GM06990 (cell line): ENCODE measurements at regions not wholly inside any gene's neighbourhood (a gene's known extent, or its start where the extent isn't known, plus 50 kb on each side); places are given as distances from the start of the nearest gene placed in this dataset.

ENCODE experiments used
- DNase-seq: peaks from one replicate; pipeline ENCODE4 v3.0.0-alpha.2; 2011; ENCODE audit not compliant: insufficient read length; ENCODE audit errors: extremely low read depth
- H3K27me3 ChIP-seq: replicated peaks from 2 replicates; pipeline ENCODE4 v1.6.0; 2011; ENCODE audit warnings: low read length; ENCODE audit not compliant: control insufficient read depth, insufficient read depth
- H3K36me3 ChIP-seq: 2 replicates; pipeline ENCODE4 v1.5.1; 2011; ENCODE audit warnings: low read length; ENCODE audit not compliant: control insufficient read depth, insufficient read depth
- H3K4me3 ChIP-seq: replicated peaks from 2 replicates; pipeline ENCODE4 v1.5.1; 2011; ENCODE audit warnings: low read depth, mild to moderate bottlenecking, control low read depth, low read length
- CTCF ChIP-seq: IDR thresholded peaks from 2 replicates; pipeline ENCODE4 v1.5.1; 2011; ENCODE audit warnings: low read length, control low read depth, mild to moderate bottlenecking, inconsistent platforms; ENCODE audit not compliant: insufficient read depth, poor library complexity, severe bottlenecking

- no peak for TF ChIP-seq CTCF
- Histone ChIP-seq H3K36me3 (no peaks in the 10 kb centered on the region), H3K4me3 (no peak overlapping the region; the same call in 1 of the 2 replicates), H3K27me3 (no peaks in the 10 kb centered on the region)
- DNase-seq = peak; percentile 61
Observed at GRCh38 chr5:96279801-96280542, 153.1 kb downstream of the PCSK1 start.

DNA sequence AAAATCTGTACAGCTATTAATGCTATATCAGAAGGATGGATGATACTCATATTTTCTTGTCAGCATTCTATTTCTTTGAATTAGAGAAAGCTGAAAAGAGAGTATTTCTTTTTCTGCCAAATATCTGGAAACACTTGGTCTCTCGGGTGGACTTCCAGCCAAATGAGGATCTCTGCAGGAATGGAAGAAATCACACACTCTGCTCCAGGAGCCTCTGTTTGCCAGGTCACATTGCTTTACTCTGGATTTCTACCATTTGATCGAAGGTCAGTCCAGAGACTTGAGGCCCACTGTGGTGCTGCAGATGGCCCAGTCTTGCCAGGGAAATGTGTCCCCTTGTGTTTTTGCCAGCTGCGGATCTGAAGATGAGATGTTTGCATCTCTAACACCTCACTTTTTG lies 154.1 kb downstream of the PCSK1 start:
- TF ChIP-seq CTCF = no peak
- H3K4me3 ChIP-seq = no peak overlapping the region
- no peaks in the 10 kb centered on the region for H3K27me3 ChIP-seq
- no peak for DNase-seq
- H3K36me3 ChIP-seq = no peaks in the 10 kb centered on the region

- TF ChIP-seq CTCF = no peak
- H3K27me3 ChIP-seq = no peaks in the 10 kb centered on the region
Observed at GRCh38 chr5:96275051-96275450, 158.0 kb downstream of the PCSK1 start.

GRCh38 chr5:96265487-96265886 lies 167.6 kb downstream of the PCSK1 start:
- DNase-seq = no peak
- H3K27me3 ChIP-seq = no peaks in the 10 kb centered on the region
- no peaks in the 10 kb centered on the region for H3K36me3 ChIP-seq
- TF ChIP-seq CTCF = no peak
- H3K4me3 ChIP-seq = no peak overlapping the region

More at GRCh38 chr5:96275051-96275450, 158.0 kb downstream of the PCSK1 start:
- no peak for DNase-seq
- no peaks in the 10 kb centered on the region for H3K36me3 ChIP-seq
- no peak overlapping the region for H3K4me3 ChIP-seq

DNA sequence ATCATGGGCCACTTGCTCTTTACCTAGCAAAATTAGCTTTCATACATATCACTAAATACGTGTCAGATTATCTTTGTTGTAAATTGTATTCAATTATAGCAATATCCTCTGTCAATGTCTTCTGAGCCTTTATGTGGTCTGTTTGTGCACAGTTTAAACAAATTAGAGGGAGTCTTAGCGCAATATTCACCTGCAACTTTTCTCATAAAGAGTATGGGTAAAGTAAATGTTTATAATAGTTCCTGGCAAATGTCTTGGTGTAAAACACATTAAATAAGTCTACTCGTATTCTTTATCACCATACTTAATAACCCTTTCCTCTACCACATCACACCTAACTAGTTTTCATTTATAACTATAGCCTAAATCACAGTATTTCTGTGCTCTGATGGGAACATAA lies 169.0 kb downstream of the PCSK1 start:
- Histone ChIP-seq H3K27me3 (no peaks in the 10 kb centered on the region), H3K4me3 (no peak overlapping the region), H3K36me3 (no peaks in the 10 kb centered on the region)
- no peak for TF ChIP-seq CTCF
- DNase-seq = no peak
